ENCODE measurements at regions not wholly inside any gene's neighbourhood (a gene's known extent, or its start where the extent isn't known, plus 50 kb on each side); places are given as distances from the start of the nearest gene placed in this dataset.
A peak's percentile ranks its signal among the peaks of the same experiment; 100 is the strongest.

GRCh38 chr2:16142383-16143361, 202.3 kb downstream of the MYCN start:
- peaks cover 25% of the 10 kb centered on the region for H3K4me1 Mint-ChIP-seq (ENCODE audit: low read depth, unreplicated experiment)
- intact Hi-C loops (cut with micrococcal nuclease; ENCODE audit: unreplicated experiment), result loop anchor here (5.0 kb wide), 1 partner anchor 175 kb away; no protein-coding TSS in a partner anchor
- DNase-seq, result peak; percentile 78

DNA sequence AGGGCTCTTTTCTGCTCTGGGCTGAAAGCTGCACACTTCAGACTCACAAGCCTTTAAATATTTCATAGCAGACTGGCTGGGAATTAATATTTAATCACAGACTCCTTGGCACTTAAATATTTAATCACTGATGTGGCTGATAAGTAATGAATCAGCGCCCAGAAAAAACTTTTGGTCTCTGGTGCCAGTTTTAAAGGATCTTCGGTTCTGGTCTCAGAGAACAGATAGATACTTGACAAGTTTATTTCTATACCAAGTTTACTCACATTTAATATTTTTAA, 201.2 kb downstream of the MYCN start:
- TF ChIP-seq, protein P1, sequence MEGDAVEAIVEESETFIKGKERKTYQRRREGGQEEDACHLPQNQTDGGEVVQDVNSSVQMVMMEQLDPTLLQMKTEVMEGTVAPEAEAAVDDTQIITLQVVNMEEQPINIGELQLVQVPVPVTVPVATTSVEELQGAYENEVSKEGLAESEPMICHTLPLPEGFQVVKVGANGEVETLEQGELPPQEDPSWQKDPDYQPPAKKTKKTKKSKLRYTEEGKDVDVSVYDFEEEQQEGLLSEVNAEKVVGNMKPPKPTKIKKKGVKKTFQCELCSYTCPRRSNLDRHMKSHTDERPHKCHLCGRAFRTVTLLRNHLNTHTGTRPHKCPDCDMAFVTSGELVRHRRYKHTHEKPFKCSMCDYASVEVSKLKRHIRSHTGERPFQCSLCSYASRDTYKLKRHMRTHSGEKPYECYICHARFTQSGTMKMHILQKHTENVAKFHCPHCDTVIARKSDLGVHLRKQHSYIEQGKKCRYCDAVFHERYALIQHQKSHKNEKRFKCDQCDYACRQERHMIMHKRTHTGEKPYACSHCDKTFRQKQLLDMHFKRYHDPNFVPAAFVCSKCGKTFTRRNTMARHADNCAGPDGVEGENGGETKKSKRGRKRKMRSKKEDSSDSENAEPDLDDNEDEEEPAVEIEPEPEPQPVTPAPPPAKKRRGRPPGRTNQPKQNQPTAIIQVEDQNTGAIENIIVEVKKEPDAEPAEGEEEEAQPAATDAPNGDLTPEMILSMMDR (IDR thresholded peaks at IDR 0.05; ENCODE audit: unreplicated experiment), result no peak
- H3K4me3 Mint-ChIP-seq (ENCODE audit: low read depth, unreplicated experiment), result peak overlapping the region; percentile 8
- H3K27me3 Mint-ChIP-seq (ENCODE audit: unreplicated experiment), result no peaks in the 10 kb centered on the region
- H3K36me3 Mint-ChIP-seq (ENCODE audit: insufficient read depth, unreplicated experiment), result peaks cover 5% of the 10 kb centered on the region
- H3K9me3 Mint-ChIP-seq (ENCODE audit: low read depth, unreplicated experiment), result no peaks in the 10 kb centered on the region
- no TSS peak for BruUV-seq (replicated peaks)
- peaks cover 27% of the 10 kb centered on the region for H3K4me1 Mint-ChIP-seq (ENCODE audit: low read depth, unreplicated experiment)
- peak overlapping the region; percentile 76 for H3K27ac Mint-ChIP-seq (ENCODE audit: unreplicated experiment)
- intact Hi-C loops (cut with micrococcal nuclease; ENCODE audit: unreplicated experiment), result loop anchor here (5.0 kb wide), 1 partner anchor 174 kb away; no protein-coding TSS in a partner anchor
- CTCF ChIA-PET, result interaction anchor here (1.4 to 1.8 kb wide), 2 partner anchors 166 to 202 kb away, joined by 3 to 6 read pairs; partner anchors contain the start of gene MYCN
- no peak for DNase-seq

More at GRCh38 chr2:16142383-16143361, 202.3 kb downstream of the MYCN start:
- no TSS peak for BruUV-seq (replicated peaks)
- CTCF ChIA-PET, result interaction anchor here (1.3 to 1.8 kb wide), 4 partner anchors 19 to 203 kb away, joined by 3 to 6 read pairs (median 4); partner anchors contain the start of gene MYCN
- Mint-ChIP-seq H3K9me3 (ENCODE audit: low read depth, unreplicated experiment) (no peaks in the 10 kb centered on the region), H3K36me3 (ENCODE audit: insufficient read depth, unreplicated experiment) (peaks cover 5% of the 10 kb centered on the region), H3K27me3 (ENCODE audit: unreplicated experiment) (no peaks in the 10 kb centered on the region), H3K4me3 (ENCODE audit: low read depth, unreplicated experiment) (peak overlapping the region; percentile 8), H3K27ac (ENCODE audit: unreplicated experiment) (peak overlapping the region; percentile 76)
- TF ChIP-seq, protein P1 (IDR thresholded peaks at IDR 0.05; ENCODE audit: unreplicated experiment), result no peak

DNA sequence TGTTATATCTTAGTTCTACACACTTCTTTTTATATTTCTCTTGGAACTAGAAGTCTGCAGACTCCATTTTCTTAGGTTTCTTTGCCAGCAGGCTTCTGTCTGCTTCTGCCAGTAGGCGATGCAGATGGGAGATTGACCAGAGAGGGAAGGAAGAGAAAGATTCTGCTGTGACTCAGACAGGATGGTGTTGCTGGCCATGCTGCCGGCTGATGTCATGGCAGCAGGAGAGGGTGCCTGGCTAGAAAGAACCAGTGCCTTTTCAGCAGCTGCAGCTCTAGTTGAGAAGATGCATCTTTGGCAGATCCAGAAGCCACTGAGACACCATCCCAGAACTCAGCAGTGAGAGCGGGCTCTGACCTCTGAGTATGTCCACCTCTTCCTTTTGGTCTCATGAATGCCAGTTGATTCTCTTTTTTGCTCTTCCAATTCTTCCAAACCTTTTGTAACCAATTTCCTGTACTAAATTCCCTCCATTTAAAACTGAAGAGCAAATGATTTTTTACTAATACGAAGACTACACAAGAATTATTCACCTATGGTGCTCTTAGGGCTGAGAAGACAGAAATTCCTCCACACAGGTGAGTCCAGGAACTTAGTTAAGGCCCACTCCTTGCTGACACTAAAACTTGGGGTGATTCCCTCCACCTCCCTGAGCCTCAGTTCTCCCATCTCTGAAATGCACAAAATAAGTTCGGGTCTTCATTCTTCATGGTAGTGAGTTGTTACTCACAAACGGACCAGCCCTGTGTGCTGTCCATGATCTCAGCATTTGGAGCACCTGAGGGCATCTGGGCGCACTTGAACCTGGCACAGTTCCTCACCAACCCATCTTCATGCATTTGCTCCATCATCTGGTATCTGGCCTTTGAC, 200.7 kb downstream of the MYCN start:
- peaks cover 5% of the 10 kb centered on the region for H3K36me3 Mint-ChIP-seq (ENCODE audit: insufficient read depth, unreplicated experiment)
- CTCF ChIA-PET, result interaction anchor here (1.4 kb wide), 1 partner anchor 165 kb away, joined by 3 read pairs; no protein-coding TSS in a partner anchor
- DNase-seq, result no peak

More for the DNA sequence above, 200.7 kb downstream of the MYCN start:
- Mint-ChIP-seq H3K4me1 (ENCODE audit: low read depth, unreplicated experiment) (peaks cover 33% of the 10 kb centered on the region), H3K27me3 (ENCODE audit: unreplicated experiment) (no peaks in the 10 kb centered on the region), H3K27ac (ENCODE audit: unreplicated experiment) (peak overlapping the region; percentile 12), H3K9me3 (ENCODE audit: low read depth, unreplicated experiment) (peaks cover 4% of the 10 kb centered on the region), H3K4me3 (ENCODE audit: low read depth, unreplicated experiment) (peak overlapping the region; percentile 8)
- no TSS peak for BruUV-seq (replicated peaks)
- intact Hi-C loops (cut with micrococcal nuclease; ENCODE audit: unreplicated experiment), result loop anchor here (5.0 kb wide), 1 partner anchor 174 kb away; no protein-coding TSS in a partner anchor
- TF ChIP-seq, protein P1 (IDR thresholded peaks at IDR 0.05; ENCODE audit: unreplicated experiment), result no peak

Measured in Calu3 (cell line).